ENCODE measurements at regions not wholly inside any gene's neighbourhood (a gene's known extent, or its start where the extent isn't known, plus 50 kb on each side); places are given as distances from the start of the nearest gene placed in this dataset.

DNA sequence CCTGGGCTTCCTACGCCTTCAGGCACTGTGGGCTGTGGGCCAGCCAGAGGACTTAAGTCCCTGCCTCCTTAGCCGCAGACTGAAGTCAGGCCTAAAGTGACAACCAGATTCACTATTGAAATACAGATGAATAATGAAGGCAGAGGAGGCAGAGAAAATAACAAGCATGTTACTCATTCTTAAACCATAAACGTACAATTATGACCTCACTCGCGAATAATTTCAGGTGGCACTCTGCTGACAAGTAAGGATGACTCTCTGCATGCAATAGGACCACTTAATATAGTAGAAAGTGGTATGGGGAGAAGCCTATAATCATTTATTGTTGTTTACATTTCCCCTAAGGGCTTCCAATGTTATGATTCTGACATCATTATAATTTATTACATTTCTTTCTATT, 409.2 kb upstream of the FGF13 start:
- DNase-seq (ENCODE audit: low spot score) = peak; percentile 9

- no peak for DNase-seq (ENCODE audit: low spot score)
Observed at GRCh38 chrX:139113708-139114107, 402.2 kb upstream of the FGF13 start.

- peak; percentile 18 for DNase-seq (ENCODE audit: low spot score)
Observed at GRCh38 chrX:139112432-139112831, 400.9 kb upstream of the FGF13 start.

- DNase-seq (ENCODE audit: low spot score) = peak; percentile 37
Observed at GRCh38 chrX:139106069-139106468, 394.6 kb upstream of the FGF13 start.

DNA sequence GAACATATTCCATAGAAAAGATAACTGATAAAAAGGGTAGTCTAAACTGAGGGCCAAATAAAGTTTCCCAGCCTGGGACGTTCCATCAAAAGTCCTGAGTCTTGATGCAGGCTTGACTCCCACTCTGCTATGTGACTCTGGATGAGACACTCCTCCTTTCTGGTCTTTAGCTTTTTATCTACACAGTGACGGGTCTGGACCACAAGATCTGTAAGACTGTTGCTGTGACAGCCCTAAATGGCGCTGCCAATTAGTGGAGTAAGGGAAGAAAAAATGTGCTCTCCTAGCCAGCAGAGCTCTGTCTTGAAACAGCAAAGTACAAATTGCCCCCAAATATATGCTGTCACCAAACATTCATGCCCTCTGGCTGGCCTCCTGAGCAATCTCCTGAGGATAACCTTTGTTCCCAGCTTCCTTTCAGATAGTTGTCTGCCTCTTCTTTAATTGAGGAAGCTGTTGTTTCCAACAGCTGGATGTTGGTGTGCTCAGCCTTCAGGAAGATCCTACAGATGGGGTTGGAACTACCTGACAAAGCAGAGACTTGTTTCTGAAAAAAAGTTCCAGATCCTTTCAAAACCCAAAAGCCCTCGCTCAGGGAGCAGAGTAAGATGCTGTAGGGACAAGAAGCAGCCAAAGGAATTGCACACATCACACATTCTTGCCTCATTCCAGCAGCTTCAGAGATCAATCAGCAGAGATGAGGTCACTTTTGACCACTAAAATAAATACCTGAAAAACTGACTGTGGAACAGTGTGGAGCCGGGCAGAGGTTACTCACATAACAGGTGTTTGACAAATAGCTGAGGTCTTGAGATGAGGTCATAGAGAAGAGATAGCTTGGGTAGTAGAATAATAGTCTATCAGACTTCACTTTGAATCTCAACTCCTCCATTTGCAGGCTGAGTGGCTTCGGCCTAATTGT, 383.4 kb upstream of the FGF13 start:
- DNase-seq (ENCODE audit: low spot score) = peak; percentile 4

GRCh38 chrX:139093201-139093600, 381.7 kb upstream of the FGF13 start:
- peak; percentile 5 for DNase-seq (ENCODE audit: low spot score)

- DNase-seq (ENCODE audit: low spot score) = no peak
Observed at GRCh38 chrX:139091878-139092277, 380.4 kb upstream of the FGF13 start.

- peak; percentile 3 for DNase-seq (ENCODE audit: low spot score)
Observed at GRCh38 chrX:139091066-139091465, 379.5 kb upstream of the FGF13 start.

- DNase-seq (ENCODE audit: low spot score) = no peak
Observed at GRCh38 chrX:139086246-139086645, 374.7 kb upstream of the FGF13 start.

GRCh38 chrX:139085404-139085803, 373.9 kb upstream of the FGF13 start:
- DNase-seq (ENCODE audit: low spot score) = no peak

GRCh38 chrX:139083191-139083590, 371.7 kb upstream of the FGF13 start:
- DNase-seq (ENCODE audit: low spot score) = no peak

DNA sequence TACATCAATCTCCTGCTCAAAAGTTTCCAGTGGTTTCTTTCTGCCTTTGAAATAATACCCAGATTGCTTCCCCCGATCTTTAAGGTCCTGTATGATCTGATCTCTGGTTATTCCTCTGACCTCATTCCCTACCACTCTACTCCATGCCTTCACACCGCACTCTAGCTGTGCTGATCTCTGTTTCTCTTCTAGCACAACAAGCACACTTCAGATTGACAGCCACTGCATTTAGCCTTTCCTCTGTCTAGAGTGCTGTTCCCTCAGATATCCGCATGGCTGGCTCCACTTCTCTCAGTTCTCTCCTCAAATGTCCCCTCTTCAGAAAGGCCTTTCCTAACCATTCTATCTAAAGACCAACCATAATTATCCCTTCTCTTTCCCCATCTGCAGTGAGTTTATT, 370.4 kb upstream of the FGF13 start:
- DNase-seq (ENCODE audit: low spot score) = no peak

- no peak for DNase-seq (ENCODE audit: low spot score)
Observed at GRCh38 chrX:139079789-139080188, 368.3 kb upstream of the FGF13 start.

DNA sequence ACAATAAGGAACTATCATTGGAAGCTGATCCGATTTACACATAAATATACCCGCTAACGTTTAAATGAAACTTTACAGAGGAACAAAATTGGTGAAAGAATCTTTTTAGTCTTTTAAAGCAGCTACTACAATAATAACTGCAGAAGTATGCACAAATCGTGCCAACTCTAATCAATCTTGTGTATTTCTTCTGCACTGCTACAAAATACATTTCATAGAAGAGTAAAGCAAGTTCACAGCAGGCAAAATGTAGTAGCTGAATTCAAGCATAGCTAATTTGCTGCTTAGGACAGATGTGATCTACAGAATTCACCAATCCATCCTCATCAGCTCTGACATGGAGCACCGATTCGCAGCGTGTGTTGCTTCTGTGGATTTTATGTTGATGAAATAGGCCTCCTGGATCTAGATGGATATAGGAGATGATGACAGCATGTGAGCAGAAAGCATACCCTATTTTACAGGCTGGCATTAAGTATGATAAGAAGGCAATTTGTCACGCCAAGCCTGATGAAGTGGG, 367.3 kb upstream of the FGF13 start:
- DNase-seq (ENCODE audit: low spot score) = no peak

GRCh38 chrX:139078342-139078741, 366.8 kb upstream of the FGF13 start:
- DNase-seq (ENCODE audit: low spot score) = no peak

GRCh38 chrX:139077281-139078250, 366.0 kb upstream of the FGF13 start:
- DNase-seq (ENCODE audit: low spot score) = peak; percentile 22

DNA sequence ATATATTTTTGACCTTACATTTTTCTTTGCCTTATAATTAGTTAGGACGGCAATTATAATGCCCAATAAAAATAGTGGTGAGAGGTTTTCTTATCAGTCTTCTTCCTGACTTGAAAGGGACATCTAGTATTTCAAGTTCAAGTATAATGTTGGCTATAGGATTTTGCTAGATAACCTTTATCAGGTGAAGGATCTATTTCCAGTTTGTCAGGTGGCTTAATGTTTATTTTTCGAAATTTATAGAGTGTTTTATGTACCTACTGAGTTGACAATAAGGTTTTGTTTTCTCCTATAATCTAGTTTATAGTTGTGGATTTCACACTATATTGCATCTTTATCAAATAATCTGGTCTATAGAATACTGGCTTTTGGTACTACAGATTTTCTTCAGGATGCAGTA, 351.8 kb upstream of the FGF13 start:
- DNase-seq (ENCODE audit: low spot score) = no peak

DNA sequence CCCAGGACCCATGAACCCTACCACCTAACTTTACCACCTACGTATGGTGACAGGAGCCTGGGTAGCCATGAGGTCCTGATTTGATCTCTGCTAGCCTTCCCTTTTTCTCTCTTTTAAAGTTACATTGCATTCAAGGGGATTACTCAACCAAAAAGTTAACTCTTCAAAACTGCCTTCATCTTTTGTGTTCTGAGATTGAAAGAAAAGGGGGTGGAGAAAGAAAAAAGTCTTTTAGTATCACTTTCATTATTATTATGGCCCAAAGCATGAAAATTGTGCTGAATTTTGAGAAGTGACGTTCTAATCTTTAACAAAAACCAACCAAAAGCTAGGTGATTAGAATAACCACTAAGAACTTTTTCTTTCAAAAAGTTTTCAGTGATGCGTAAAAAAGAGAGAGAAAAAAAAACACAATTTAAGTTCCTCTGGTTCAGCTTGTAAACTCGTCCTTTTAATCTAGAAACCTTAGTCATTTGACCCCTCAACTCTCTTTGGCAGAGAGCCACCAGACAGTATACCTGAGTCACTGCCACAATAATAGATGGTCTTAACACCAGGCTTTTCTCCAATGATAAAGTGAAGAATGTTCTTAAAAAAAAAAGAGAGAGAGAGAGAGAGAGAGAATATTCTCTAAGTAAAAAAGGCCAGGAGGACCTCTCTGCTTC, 347.4 kb upstream of the FGF13 start:
- DNase-seq (ENCODE audit: low spot score) = no peak

DNA sequence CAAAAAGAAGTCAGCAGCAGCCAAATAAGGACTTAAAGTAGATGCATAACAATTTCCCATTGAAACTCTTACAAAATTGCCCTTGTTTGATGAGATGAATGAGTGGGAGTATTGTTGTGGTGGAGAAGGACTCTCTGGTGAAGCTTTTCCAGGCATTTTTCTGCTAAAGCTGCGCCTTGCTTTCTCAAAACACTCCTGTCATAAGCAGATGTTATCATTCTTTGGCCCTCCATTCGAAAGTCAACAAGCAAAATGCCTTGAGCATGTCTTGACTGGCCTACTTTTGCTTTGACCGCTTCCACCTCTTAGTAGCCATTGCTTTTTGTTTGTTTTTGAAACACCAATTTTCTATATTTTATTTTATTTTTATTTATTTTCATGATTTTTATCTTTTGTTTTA, 340.9 kb upstream of the FGF13 start:
- no peak for DNase-seq (ENCODE audit: low spot score)

DNA sequence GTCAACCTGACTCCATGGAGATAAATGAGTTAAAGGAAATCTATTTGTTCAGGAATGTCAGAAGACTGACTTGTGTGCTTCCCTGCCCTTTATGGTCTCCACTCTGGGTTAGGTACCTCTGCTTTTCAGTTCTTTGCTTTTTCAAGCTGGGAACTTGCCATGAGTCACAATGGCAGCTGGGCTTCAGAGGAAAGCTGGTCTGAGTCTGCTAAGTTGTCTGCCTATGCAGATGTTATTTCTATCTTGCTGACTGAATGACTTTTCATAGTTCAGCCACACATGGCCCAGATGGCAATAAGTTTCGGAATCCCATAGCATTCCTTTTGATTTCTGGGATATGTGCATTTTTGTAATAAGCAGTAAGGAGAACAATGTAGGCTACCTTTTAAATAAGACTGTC, 337.9 kb upstream of the FGF13 start:
- peak; percentile 7 for DNase-seq (ENCODE audit: low spot score)

DNA sequence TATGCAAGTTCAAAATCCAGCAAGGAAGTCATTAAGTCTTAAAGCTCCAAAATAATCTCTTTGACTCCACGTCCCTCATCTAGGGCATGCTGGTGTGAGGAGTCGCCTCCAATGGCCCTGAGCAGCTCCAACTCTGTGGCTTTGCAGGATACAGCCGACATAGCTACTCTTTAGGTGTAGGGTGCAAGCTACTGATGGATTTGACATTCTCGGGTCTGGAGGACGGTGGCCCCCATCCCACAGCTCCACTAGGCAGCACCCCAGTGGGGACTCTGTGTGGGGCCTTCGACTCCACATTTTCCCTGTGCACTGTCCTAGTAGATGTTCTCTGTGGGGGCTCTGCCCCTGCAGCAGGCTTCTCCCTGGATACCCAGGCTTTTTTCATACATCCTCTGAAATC, 333.2 kb upstream of the FGF13 start:
- DNase-seq (ENCODE audit: low spot score) = no peak

GRCh38 chrX:139039041-139039440, 327.5 kb upstream of the FGF13 start:
- no peak for DNase-seq (ENCODE audit: low spot score)

Measured in GM03348 (cell line).